Spinal cord (tissue), 9 donors: ENCODE measurements at regions not wholly inside any gene's neighbourhood (a gene's known extent, or its start where the extent isn't known, plus 50 kb on each side); places are given as distances from the start of the nearest gene placed in this dataset.

Experiments used
- DNase-seq, 6 donors: peaks; one replicate each; pipeline versions ENCODE4 v3.0.0 to v3.0.0-alpha.2; 2013 to 2015; ENCODE audit warnings: low spot score in 6 of 6, low read depth in 4 of 6
- H3K27ac ChIP-seq: one replicate; pipeline ENCODE4 v1.5.1; 2013; ENCODE audit warnings: low read depth, low read length, control low read depth
- H3K27me3 ChIP-seq: one replicate; pipeline ENCODE4 v1.6.1; 2013; ENCODE audit warnings: low read length; ENCODE audit not compliant: control insufficient read depth, insufficient read depth
- H3K36me3 ChIP-seq: one replicate; pipeline ENCODE4 v1.6.1; 2013; ENCODE audit warnings: low read length; ENCODE audit not compliant: control insufficient read depth, insufficient read depth
- H3K4me1 ChIP-seq: one replicate; pipeline ENCODE4 v1.6.1; 2013; ENCODE audit warnings: low read length; ENCODE audit not compliant: control insufficient read depth, insufficient read depth
- H3K4me3 ChIP-seq: one replicate; pipeline ENCODE4 v1.5.1; 2013; ENCODE audit warnings: low read depth, low read length, control low read depth
- H3K9me3 ChIP-seq: one replicate; pipeline ENCODE4 v1.6.1; 2013; ENCODE audit warnings: low read length; ENCODE audit not compliant: control insufficient read depth, insufficient read depth
- WGBS: methylation state at CpG from one replicate; pipeline ENCODE4 v1.1.5; 2013; ENCODE audit warnings: missing lambda C conversion rate; ENCODE audit not compliant: insufficient coverage; 5-methylcytosine and 5-hydroxymethylcytosine counted together
- donor health status: healthy.

DNA sequence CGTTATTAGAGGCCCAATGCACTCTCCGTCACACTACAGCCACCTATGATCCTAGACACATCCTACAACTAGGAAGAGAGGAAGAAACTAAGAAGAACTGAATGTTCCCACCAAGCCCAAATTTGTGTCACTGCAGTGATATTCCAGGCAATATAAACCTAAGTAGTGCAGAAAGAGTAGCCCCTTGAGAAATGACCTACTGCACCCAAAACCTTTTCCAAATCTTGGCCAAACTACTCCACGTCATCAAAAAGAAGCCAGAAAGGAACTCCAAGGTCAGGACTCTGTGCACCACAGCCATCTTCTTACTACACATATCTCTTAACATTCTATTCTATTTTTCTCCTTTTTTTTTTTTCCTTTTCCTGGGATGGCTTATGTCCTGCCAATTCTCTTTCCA is 60.2 kb downstream of the ADAMTS1 start:
- H3K4me1 ChIP-seq = no peaks in the 10 kb centered on the region
- DNase-seq = no peak
- no peaks in the 10 kb centered on the region for H3K9me3 ChIP-seq
- no peaks in the 10 kb centered on the region for H3K36me3 ChIP-seq
- no peak overlapping the region for H3K27ac ChIP-seq
- H3K4me3 ChIP-seq = no peak overlapping the region
- H3K27me3 ChIP-seq = no peaks in the 10 kb centered on the region
- WGBS = 88% methylated on average over 1 of the region's 3 CpGs

GRCh38 chr21:26783466-26784195 is 61.6 kb downstream of the ADAMTS1 start:
- no peak overlapping the region for H3K27ac ChIP-seq

GRCh38 chr21:26782747-26783146 is 62.5 kb downstream of the ADAMTS1 start:
- Histone ChIP-seq H3K27ac (no peak overlapping the region), H3K9me3 (no peaks in the 10 kb centered on the region), H3K36me3 (no peaks in the 10 kb centered on the region), H3K4me1 (no peaks in the 10 kb centered on the region), H3K4me3 (no peak overlapping the region), H3K27me3 (no peaks in the 10 kb centered on the region)
- 69% methylated on average over 2 of the region's 2 CpGs for WGBS
- DNase-seq = peak in 3 of 6 donors; percentile 7 to 48 (median 27)

More at GRCh38 chr21:26783466-26784195, 61.6 kb downstream of the ADAMTS1 start:
- Histone ChIP-seq H3K36me3 (no peaks in the 10 kb centered on the region), H3K9me3 (no peaks in the 10 kb centered on the region), H3K27me3 (no peaks in the 10 kb centered on the region), H3K4me3 (no peak overlapping the region), H3K4me1 (no peaks in the 10 kb centered on the region)
- WGBS = no CpG with 5 or more reads among the region's 1 CpG
- DNase-seq = peak in 1 of 6 donors; percentile 49

- no peak for DNase-seq
- Histone ChIP-seq H3K4me3 (no peak overlapping the region), H3K9me3 (no peaks in the 10 kb centered on the region), H3K27me3 (no peaks in the 10 kb centered on the region), H3K36me3 (no peaks in the 10 kb centered on the region), H3K27ac (no peak overlapping the region), H3K4me1 (no peaks in the 10 kb centered on the region)
- WGBS = 90% methylated on average over 2 of the region's 3 CpGs
Observed at GRCh38 chr21:26782331-26782730, 62.9 kb downstream of the ADAMTS1 start.

DNA sequence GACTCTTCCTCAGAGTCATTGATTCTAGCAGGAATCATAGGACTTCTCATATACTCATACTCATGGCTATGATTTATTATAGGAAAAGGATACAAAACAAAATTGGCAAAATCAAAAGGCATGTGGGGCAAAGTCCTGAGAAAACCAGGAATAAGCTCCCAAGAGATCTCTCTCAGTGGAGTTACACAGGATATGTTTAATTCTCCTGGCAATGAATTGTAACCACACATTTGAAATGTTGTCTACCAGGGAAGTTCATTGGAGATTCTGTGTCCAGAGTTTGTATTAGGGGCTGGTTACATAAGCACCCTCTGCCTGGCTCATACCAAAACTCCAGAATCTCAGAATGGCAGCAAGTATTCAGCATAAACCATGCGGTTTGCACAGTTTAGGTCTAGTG is 63.9 kb downstream of the ADAMTS1 start:
- no peaks in the 10 kb centered on the region for H3K27me3 ChIP-seq
- H3K4me1 ChIP-seq = no peaks in the 10 kb centered on the region
- no peak overlapping the region for H3K4me3 ChIP-seq
- WGBS = 90% methylated on average over 1 of the region's 1 CpG
- no peak for DNase-seq
- no peaks in the 10 kb centered on the region for H3K36me3 ChIP-seq
- H3K9me3 ChIP-seq = no peaks in the 10 kb centered on the region
- no peak overlapping the region for H3K27ac ChIP-seq

GRCh38 chr21:26777166-26777565 is 68.0 kb downstream of the ADAMTS1 start:
- Histone ChIP-seq H3K4me3 (no peak overlapping the region), H3K4me1 (no peaks in the 10 kb centered on the region), H3K27me3 (no peaks in the 10 kb centered on the region), H3K9me3 (no peaks in the 10 kb centered on the region), H3K36me3 (no peaks in the 10 kb centered on the region), H3K27ac (no peak overlapping the region)
- 100% methylated on average over 1 of the region's 5 CpGs for WGBS
- no peak for DNase-seq

GRCh38 chr21:26776310-26777021 is 68.7 kb downstream of the ADAMTS1 start:
- Histone ChIP-seq H3K27me3 (no peaks in the 10 kb centered on the region), H3K4me1 (no peaks in the 10 kb centered on the region), H3K27ac (no peak overlapping the region), H3K9me3 (no peaks in the 10 kb centered on the region), H3K36me3 (no peaks in the 10 kb centered on the region), H3K4me3 (no peak overlapping the region)
- DNase-seq = no peak
- no CpG with 5 or more reads among the region's 3 CpGs for WGBS

- H3K36me3 ChIP-seq = no peaks in the 10 kb centered on the region
- DNase-seq = peak in 1 of 6 donors; percentile 38
- no peaks in the 10 kb centered on the region for H3K9me3 ChIP-seq
- no peak overlapping the region for H3K27ac ChIP-seq
- no peak overlapping the region for H3K4me3 ChIP-seq
- no CpG with 5 or more reads among the region's 2 CpGs for WGBS
- H3K4me1 ChIP-seq = no peaks in the 10 kb centered on the region
- H3K27me3 ChIP-seq = no peaks in the 10 kb centered on the region
Observed at GRCh38 chr21:26773058-26773457, 72.2 kb downstream of the ADAMTS1 start.

- Histone ChIP-seq H3K4me3 (no peak overlapping the region), H3K36me3 (no peaks in the 10 kb centered on the region), H3K4me1 (no peaks in the 10 kb centered on the region), H3K27ac (no peak overlapping the region), H3K27me3 (no peaks in the 10 kb centered on the region), H3K9me3 (no peaks in the 10 kb centered on the region)
- 100% methylated on average over 1 of the region's 6 CpGs for WGBS
- peak in 3 of 6 donors; percentile 7 to 61 (median 59) for DNase-seq
Observed at GRCh38 chr21:26769613-26770188, 75.5 kb downstream of the ADAMTS1 start.
